SK-N-SH treated with all-trans-retinoic acid at 6 μM for 48 hours (cell line): ENCODE measurements at regions not wholly inside any gene's neighbourhood (a gene's known extent, or its start where the extent isn't known, plus 50 kb on each side); places are given as distances from the start of the nearest gene placed in this dataset.

Experiments
- ARNTL ChIP-seq: fragments of 450-650 bp; formaldehyde crosslinking; IDR thresholded peaks from 2 replicates; pipeline ENCODE4 v1.5.0; 2020; ENCODE audit warnings: low read depth, mild to moderate bottlenecking, moderate library complexity, borderline replicate concordance
- ISL1 ChIP-seq: fragments of 250-450 bp; sonication (Bioruptor Pico); IDR thresholded peaks from 2 replicates; pipeline ENCODE4 v2.1.2; 2022; ENCODE audit warnings: mild to moderate bottlenecking, moderate library complexity
- PPARA ChIP-seq: fragments of 250-450 bp; sonication (Bioruptor Pico); IDR thresholded peaks from 2 replicates; pipeline ENCODE4 v1.5.0; 2020; ENCODE audit warnings: mild to moderate bottlenecking, borderline replicate concordance
- RARB ChIP-seq: fragments of 250-450 bp; sonication (Bioruptor Pico); IDR thresholded peaks from 2 replicates; pipeline ENCODE4 v1.8.0; 2021; ENCODE audit warnings: mild to moderate bottlenecking, moderate library complexity
- TCF4 ChIP-seq: fragments of 250-450 bp; sonication (Bioruptor Pico); IDR thresholded peaks from 2 replicates; pipeline ENCODE4 v1.8.0; 2021; ENCODE audit warnings: mild to moderate bottlenecking, moderate library complexity, borderline replicate concordance
- ZFP3 ChIP-seq: fragments of 250-450 bp; sonication (Bioruptor Pico); IDR thresholded peaks from 2 replicates; pipeline ENCODE4 v1.5.0; 2020; ENCODE audit warnings: mild to moderate bottlenecking, moderate library complexity
- ZFP30 ChIP-seq: fragments of 450-650 bp; formaldehyde crosslinking; IDR thresholded peaks from 2 replicates; pipeline ENCODE4 v1.5.0; 2022; ENCODE audit warnings: mild to moderate bottlenecking, moderate library complexity
- ZNF565 ChIP-seq: fragments of 450-650 bp; formaldehyde crosslinking; conservative IDR thresholded peaks from 2 replicates; pipeline ENCODE4 v1.5.0; 2020; ENCODE audit warnings: low read depth, mild to moderate bottlenecking, moderate library complexity
- ZNF70 ChIP-seq: fragments of 450-650 bp; formaldehyde crosslinking; IDR thresholded peaks from 2 replicates; pipeline ENCODE4 v1.5.0; 2020; ENCODE audit warnings: mild to moderate bottlenecking, moderate library complexity
- TF ChIP-seq, protein P1 (sequence below): fragments of 250-450 bp; sonication (Bioruptor Pico); IDR thresholded peaks from 2 replicates; pipeline ENCODE4 v1.8.0; 2020; ENCODE audit warnings: mild to moderate bottlenecking, moderate library complexity, borderline replicate concordance
- TF ChIP-seq, protein P2 (sequence below): fragments of 250-450 bp; sonication (Bioruptor Pico); IDR thresholded peaks from 2 replicates; pipeline ENCODE4 v1.5.1; 2020; ENCODE audit warnings: low read depth, mild to moderate bottlenecking, moderate library complexity
- TF ChIP-seq, protein P3 (sequence below): fragments of 250-450 bp; sonication (Bioruptor Pico); IDR thresholded peaks from 2 replicates; pipeline ENCODE4 v1.5.0; 2020; ENCODE audit warnings: mild to moderate bottlenecking, moderate library complexity

DNA sequence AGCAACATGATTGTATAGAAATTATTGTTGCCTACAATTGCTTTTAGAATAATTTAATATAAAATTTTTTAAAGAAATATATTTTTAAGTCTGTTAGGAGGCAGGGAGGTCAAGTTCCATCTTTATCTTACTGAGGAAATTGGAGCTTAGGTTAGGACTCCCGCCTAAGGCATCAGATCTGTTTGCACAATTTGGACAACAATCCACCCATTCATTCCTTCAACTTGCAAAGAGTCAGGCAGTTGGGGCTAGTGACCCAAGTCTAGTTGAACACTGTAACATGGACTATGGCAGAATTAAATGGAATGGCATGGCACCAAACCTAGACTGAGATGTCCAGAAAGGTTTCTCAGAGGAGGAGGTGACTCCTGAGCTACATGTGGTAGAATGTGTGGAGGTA, 149.4 kb upstream of the SETMAR start:
- no peak for TF ChIP-seq ISL1 (CRISPR knock-in tag)
- no peak for TF ChIP-seq ZNF70
- no peak for TF ChIP-seq TCF4
- TF ChIP-seq RARB (CRISPR knock-in tag): no peak
- no peak for TF ChIP-seq ZNF565 (CRISPR knock-in tag)
- TF ChIP-seq ZFP3 (CRISPR knock-in tag): no peak
- TF ChIP-seq, protein P1, sequence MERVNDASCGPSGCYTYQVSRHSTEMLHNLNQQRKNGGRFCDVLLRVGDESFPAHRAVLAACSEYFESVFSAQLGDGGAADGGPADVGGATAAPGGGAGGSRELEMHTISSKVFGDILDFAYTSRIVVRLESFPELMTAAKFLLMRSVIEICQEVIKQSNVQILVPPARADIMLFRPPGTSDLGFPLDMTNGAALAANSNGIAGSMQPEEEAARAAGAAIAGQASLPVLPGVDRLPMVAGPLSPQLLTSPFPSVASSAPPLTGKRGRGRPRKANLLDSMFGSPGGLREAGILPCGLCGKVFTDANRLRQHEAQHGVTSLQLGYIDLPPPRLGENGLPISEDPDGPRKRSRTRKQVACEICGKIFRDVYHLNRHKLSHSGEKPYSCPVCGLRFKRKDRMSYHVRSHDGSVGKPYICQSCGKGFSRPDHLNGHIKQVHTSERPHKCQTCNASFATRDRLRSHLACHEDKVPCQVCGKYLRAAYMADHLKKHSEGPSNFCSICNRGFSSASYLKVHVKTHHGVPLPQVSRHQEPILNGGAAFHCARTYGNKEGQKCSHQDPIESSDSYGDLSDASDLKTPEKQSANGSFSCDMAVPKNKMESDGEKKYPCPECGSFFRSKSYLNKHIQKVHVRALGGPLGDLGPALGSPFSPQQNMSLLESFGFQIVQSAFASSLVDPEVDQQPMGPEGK (CRISPR knock-in tag): no peak
- no peak for TF ChIP-seq ZFP30 (CRISPR knock-in tag)
- TF ChIP-seq, protein P2, sequence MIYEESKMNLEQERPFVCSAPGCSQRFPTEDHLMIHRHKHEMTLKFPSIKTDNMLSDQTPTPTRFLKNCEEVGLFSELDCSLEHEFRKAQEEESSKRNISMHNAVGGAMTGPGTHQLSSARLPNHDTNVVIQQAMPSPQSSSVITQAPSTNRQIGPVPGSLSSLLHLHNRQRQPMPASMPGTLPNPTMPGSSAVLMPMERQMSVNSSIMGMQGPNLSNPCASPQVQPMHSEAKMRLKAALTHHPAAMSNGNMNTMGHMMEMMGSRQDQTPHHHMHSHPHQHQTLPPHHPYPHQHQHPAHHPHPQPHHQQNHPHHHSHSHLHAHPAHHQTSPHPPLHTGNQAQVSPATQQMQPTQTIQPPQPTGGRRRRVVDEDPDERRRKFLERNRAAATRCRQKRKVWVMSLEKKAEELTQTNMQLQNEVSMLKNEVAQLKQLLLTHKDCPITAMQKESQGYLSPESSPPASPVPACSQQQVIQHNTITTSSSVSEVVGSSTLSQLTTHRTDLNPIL (CRISPR knock-in tag): no peak
- TF ChIP-seq ARNTL (CRISPR knock-in tag): no peak
- TF ChIP-seq PPARA (CRISPR knock-in tag): no peak
- TF ChIP-seq, protein P3, sequence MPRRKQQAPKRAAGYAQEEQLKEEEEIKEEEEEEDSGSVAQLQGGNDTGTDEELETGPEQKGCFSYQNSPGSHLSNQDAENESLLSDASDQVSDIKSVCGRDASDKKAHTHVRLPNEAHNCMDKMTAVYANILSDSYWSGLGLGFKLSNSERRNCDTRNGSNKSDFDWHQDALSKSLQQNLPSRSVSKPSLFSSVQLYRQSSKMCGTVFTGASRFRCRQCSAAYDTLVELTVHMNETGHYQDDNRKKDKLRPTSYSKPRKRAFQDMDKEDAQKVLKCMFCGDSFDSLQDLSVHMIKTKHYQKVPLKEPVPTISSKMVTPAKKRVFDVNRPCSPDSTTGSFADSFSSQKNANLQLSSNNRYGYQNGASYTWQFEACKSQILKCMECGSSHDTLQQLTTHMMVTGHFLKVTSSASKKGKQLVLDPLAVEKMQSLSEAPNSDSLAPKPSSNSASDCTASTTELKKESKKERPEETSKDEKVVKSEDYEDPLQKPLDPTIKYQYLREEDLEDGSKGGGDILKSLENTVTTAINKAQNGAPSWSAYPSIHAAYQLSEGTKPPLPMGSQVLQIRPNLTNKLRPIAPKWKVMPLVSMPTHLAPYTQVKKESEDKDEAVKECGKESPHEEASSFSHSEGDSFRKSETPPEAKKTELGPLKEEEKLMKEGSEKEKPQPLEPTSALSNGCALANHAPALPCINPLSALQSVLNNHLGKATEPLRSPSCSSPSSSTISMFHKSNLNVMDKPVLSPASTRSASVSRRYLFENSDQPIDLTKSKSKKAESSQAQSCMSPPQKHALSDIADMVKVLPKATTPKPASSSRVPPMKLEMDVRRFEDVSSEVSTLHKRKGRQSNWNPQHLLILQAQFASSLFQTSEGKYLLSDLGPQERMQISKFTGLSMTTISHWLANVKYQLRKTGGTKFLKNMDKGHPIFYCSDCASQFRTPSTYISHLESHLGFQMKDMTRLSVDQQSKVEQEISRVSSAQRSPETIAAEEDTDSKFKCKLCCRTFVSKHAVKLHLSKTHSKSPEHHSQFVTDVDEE (CRISPR knock-in tag): no peak
